ENCODE measurements at regions not wholly inside any gene's neighbourhood (a gene's known extent, or its start where the extent isn't known, plus 50 kb on each side); places are given as distances from the start of the nearest gene placed in this dataset.
A peak's percentile ranks its signal among the peaks of the same experiment; 100 is the strongest.

GRCh38 chr2:239793836-239794235 lies 231.3 kb downstream of the NDUFA10 start:
- intact Hi-C loops (cut with DNase I, micrococcal nuclease), result no loop called here
- no peak for ATAC-seq
- DNase-seq, result no peak

- intact Hi-C loops (cut with DNase I, micrococcal nuclease), result no loop called here
- DNase-seq (no peak), ATAC-seq (no peak)
These were observed 232.1 kb downstream of the NDUFA10 start for GRCh38 chr2:239793086-239793485.

GRCh38 chr2:239792405-239793084 lies 232.6 kb downstream of the NDUFA10 start:
- ATAC-seq, result no peak

GRCh38 chr2:239791526-239792404 lies 233.4 kb downstream of the NDUFA10 start:
- ATAC-seq, result no peak
- DNase-seq, result peak in 1 of 2 donors; percentile 5
- intact Hi-C loops (cut with DNase I, micrococcal nuclease), result no loop called here

More at GRCh38 chr2:239792405-239793084, 232.6 kb downstream of the NDUFA10 start:
- no peak for DNase-seq
- intact Hi-C loops (cut with DNase I, micrococcal nuclease), result no loop called here

GRCh38 chr2:239790721-239791120 lies 234.4 kb downstream of the NDUFA10 start:
- intact Hi-C loops (cut with DNase I, micrococcal nuclease), result no loop called here
- no peak for ATAC-seq
- DNase-seq, result no peak

- DNase-seq, result peak in 1 of 2 donors; percentile 14
- no peak for ATAC-seq
- intact Hi-C loops (cut with DNase I, micrococcal nuclease), result no loop called here
These were observed 234.8 kb downstream of the NDUFA10 start for GRCh38 chr2:239790313-239790712.

GRCh38 chr2:239789711-239790110 lies 235.4 kb downstream of the NDUFA10 start:
- intact Hi-C loops (cut with DNase I, micrococcal nuclease), result no loop called here
- DNase-seq, result peak in 1 of 2 donors; percentile 15
- no peak for ATAC-seq

GRCh38 chr2:239788576-239789098 lies 236.5 kb downstream of the NDUFA10 start:
- intact Hi-C loops (cut with DNase I, micrococcal nuclease), result no loop called here
- ATAC-seq, result no peak
- no peak for DNase-seq

- intact Hi-C loops (cut with DNase I, micrococcal nuclease), result no loop called here
- ATAC-seq, result no peak
- DNase-seq, result peak in 1 of 2 donors; percentile 10
These were observed 237.5 kb downstream of the NDUFA10 start for GRCh38 chr2:239787538-239788050.

- no peak for ATAC-seq
- no peak for DNase-seq
- intact Hi-C loops (cut with DNase I, micrococcal nuclease), result no loop called here
These were observed 238.4 kb downstream of the NDUFA10 start for GRCh38 chr2:239786791-239787190.

GRCh38 chr2:239781454-239781853 lies 243.7 kb downstream of the NDUFA10 start:
- peak in 1 of 2 donors; percentile 3 for DNase-seq

GRCh38 chr2:239780236-239780994 lies 244.7 kb downstream of the NDUFA10 start:
- DNase-seq (peak in 1 of 2 donors; percentile 8), ATAC-seq (no peak)
- intact Hi-C loops (cut with DNase I, micrococcal nuclease), result no loop called here

More at GRCh38 chr2:239781454-239781853, 243.7 kb downstream of the NDUFA10 start:
- intact Hi-C loops (cut with DNase I, micrococcal nuclease), result no loop called here
- ATAC-seq, result no peak

GRCh38 chr2:239779584-239779983 lies 245.6 kb downstream of the NDUFA10 start:
- DNase-seq, result peak in 1 of 2 donors; percentile 10
- intact Hi-C loops (cut with DNase I, micrococcal nuclease), result no loop called here
- ATAC-seq, result no peak

- intact Hi-C loops (cut with DNase I, micrococcal nuclease), result no loop called here
- DNase-seq, result peak in 1 of 2 donors; percentile 16
These were observed 246.1 kb downstream of the NDUFA10 start for GRCh38 chr2:239778861-239779558.

GRCh38 chr2:239778042-239778851 lies 246.9 kb downstream of the NDUFA10 start:
- ATAC-seq, result no peak
- intact Hi-C loops (cut with DNase I, micrococcal nuclease), result no loop called here
- peak in 1 of 2 donors; percentile 22 for DNase-seq

More at GRCh38 chr2:239778861-239779558, 246.1 kb downstream of the NDUFA10 start:
- ATAC-seq, result no peak

- peak in 1 of 2 donors; percentile 8 for DNase-seq
- ATAC-seq, result no peak
- intact Hi-C loops (cut with DNase I, micrococcal nuclease), result no loop called here
These were observed 247.9 kb downstream of the NDUFA10 start for GRCh38 chr2:239777219-239777618.

- DNase-seq (peak in 1 of 2 donors; percentile 5), ATAC-seq (no peak)
- intact Hi-C loops (cut with DNase I, micrococcal nuclease), result no loop called here
These were observed 248.6 kb downstream of the NDUFA10 start for GRCh38 chr2:239776436-239777005.

All from left colon (tissue), 2 donors.